ENCODE measurements at regions not wholly inside any gene's neighbourhood (a gene's known extent, or its start where the extent isn't known, plus 50 kb on each side); places are given as distances from the start of the nearest gene placed in this dataset.

GRCh38 chr2:16189836-16190160 is 249.4 kb downstream of the MYCN start:
- TF ChIP-seq SP1 (IDR thresholded peaks at IDR 0.05) (no peak), BHLHE40 (IDR thresholded peaks at IDR 0.05; ENCODE audit: borderline replicate concordance) (no peak), NFRKB (IDR thresholded peaks at IDR 0.05) (no peak), ZNF384 (IDR thresholded peaks at IDR 0.05) (no peak), FOXK2 (IDR thresholded peaks at IDR 0.05) (no peak)
